Endothelial cell (in vitro differentiated cells): ENCODE measurements at regions not wholly inside any gene's neighbourhood (a gene's known extent, or its start where the extent isn't known, plus 50 kb on each side); places are given as distances from the start of the nearest gene placed in this dataset.
"Not testable (repeated sequence)": the region's sequence is repeated elsewhere in the genome, so short reads cannot be mapped to it uniquely, and the experiment has no call there.

Experiments used
- DNase-seq: peaks from one replicate; pipeline ENCODE4 v3.0.0; 2021; ENCODE audit warnings: low spot score
- H3K27ac Mint-ChIP-seq: one replicate; pipeline ENCODE4 v1.8.0; 2021; ENCODE audit warnings: mixed read lengths, inconsistent platforms; ENCODE audit not compliant: unreplicated experiment
- H3K27me3 Mint-ChIP-seq: one replicate; pipeline ENCODE4 v1.8.0; 2021; ENCODE audit warnings: mild to moderate bottlenecking, moderate library complexity, mixed read lengths, inconsistent platforms; ENCODE audit not compliant: unreplicated experiment
- H3K36me3 Mint-ChIP-seq: one replicate; pipeline ENCODE4 v1.8.0; 2021; ENCODE audit warnings: mild to moderate bottlenecking, low read depth, mixed read lengths, inconsistent platforms; ENCODE audit not compliant: unreplicated experiment
- H3K4me1 Mint-ChIP-seq: one replicate; pipeline ENCODE4 v1.8.0; 2021; ENCODE audit warnings: mild to moderate bottlenecking, mixed read lengths, inconsistent platforms; ENCODE audit not compliant: unreplicated experiment
- H3K4me3 Mint-ChIP-seq: one replicate; pipeline ENCODE4 v1.8.0; 2021; ENCODE audit warnings: mild to moderate bottlenecking, mixed read lengths, inconsistent platforms; ENCODE audit not compliant: unreplicated experiment
- H3K9me3 Mint-ChIP-seq: one replicate; pipeline ENCODE4 v1.8.0; 2021; ENCODE audit warnings: mixed read lengths, inconsistent platforms; ENCODE audit not compliant: unreplicated experiment
- TF ChIP-seq, protein P1 (sequence below): fragments of 200-600 bp; sonication (generic); IDR thresholded peaks from one replicate; pipeline ENCODE4 v1.5.0; 2021; ENCODE audit warnings: antibody characterized with exemption; ENCODE audit not compliant: unreplicated experiment

DNA sequence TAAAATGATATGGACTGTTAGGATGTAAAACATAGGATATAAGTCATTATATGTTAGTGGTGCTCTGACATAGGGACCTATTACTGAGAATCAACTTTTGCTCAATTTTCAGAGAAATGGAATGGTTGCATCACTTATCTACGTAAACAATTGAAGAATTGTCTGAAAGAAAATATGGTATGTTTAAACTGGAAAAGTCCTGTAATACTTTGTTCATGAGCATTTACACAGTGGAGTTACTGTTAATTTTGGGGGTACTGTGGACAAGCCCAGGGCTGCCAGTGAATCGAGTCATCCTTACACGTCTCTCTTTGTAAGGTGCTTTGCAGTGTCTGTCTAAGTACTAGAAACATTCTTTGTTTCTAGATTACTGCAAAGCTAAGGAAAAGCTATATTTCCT, 152.0 kb downstream of the ZNF22 start:
- no peak for DNase-seq
- Mint-ChIP-seq H3K9me3 (no peaks in the 10 kb centered on the region), H3K4me3 (no peak overlapping the region), H3K27me3 (peaks cover 2% of the 10 kb centered on the region), H3K27ac (no peak overlapping the region), H3K36me3 (no peaks in the 10 kb centered on the region), H3K4me1 (no peaks in the 10 kb centered on the region)
- TF ChIP-seq, protein P1, sequence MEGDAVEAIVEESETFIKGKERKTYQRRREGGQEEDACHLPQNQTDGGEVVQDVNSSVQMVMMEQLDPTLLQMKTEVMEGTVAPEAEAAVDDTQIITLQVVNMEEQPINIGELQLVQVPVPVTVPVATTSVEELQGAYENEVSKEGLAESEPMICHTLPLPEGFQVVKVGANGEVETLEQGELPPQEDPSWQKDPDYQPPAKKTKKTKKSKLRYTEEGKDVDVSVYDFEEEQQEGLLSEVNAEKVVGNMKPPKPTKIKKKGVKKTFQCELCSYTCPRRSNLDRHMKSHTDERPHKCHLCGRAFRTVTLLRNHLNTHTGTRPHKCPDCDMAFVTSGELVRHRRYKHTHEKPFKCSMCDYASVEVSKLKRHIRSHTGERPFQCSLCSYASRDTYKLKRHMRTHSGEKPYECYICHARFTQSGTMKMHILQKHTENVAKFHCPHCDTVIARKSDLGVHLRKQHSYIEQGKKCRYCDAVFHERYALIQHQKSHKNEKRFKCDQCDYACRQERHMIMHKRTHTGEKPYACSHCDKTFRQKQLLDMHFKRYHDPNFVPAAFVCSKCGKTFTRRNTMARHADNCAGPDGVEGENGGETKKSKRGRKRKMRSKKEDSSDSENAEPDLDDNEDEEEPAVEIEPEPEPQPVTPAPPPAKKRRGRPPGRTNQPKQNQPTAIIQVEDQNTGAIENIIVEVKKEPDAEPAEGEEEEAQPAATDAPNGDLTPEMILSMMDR = no peak

DNA sequence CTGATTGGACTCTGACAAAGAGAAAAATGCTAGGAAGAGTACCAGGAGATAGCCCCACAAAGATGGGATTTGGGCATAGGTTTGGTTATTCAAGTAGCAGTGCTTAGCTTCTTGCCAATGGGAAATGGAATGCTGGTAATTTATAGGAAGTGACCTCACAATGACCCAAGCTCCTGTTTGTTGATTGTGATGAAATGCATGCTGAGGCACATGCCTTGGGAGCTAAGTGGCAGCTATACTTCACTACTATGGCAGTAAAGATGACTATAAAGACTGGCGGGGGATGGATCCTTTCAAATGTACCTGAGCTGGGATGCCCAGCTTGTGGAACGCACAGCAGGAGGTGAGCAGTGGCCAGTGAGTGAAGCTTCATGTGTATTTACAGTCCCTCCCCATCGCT, 153.8 kb downstream of the ZNF22 start:
- no peaks in the 10 kb centered on the region for H3K9me3 Mint-ChIP-seq
- no peak overlapping the region for H3K27ac Mint-ChIP-seq
- no peak for DNase-seq
- H3K4me3 Mint-ChIP-seq = no peak overlapping the region
- no peaks in the 10 kb centered on the region for H3K4me1 Mint-ChIP-seq
- TF ChIP-seq, protein P1 = no peak
- peaks cover 2% of the 10 kb centered on the region for H3K27me3 Mint-ChIP-seq
- H3K36me3 Mint-ChIP-seq = no peaks in the 10 kb centered on the region

DNA sequence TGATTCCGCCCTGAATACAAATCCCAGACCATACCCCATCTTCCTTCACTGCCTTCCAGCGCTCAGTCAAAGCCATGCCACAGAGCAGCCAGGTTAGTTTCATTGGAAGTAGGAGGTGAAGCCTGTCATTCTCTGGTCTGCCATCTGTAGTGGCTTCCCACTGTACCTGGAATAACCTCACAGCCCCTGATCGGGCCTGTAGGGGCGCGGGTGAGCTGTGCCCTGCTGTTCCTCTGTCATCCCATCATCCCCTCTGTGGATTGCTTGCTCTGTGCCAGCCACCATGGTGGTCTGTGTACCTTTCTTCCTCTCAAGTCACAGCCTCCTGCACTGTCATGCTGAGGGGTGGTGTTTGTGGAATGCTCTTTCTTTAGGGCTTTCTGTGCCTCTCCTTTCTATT, 155.1 kb downstream of the ZNF22 start:
- Mint-ChIP-seq H3K36me3 (no peaks in the 10 kb centered on the region), H3K4me3 (no peak overlapping the region), H3K4me1 (no peaks in the 10 kb centered on the region), H3K9me3 (no peaks in the 10 kb centered on the region), H3K27ac (no peak overlapping the region), H3K27me3 (no peaks in the 10 kb centered on the region)
- no peak for DNase-seq
- TF ChIP-seq, protein P1 = no peak

DNA sequence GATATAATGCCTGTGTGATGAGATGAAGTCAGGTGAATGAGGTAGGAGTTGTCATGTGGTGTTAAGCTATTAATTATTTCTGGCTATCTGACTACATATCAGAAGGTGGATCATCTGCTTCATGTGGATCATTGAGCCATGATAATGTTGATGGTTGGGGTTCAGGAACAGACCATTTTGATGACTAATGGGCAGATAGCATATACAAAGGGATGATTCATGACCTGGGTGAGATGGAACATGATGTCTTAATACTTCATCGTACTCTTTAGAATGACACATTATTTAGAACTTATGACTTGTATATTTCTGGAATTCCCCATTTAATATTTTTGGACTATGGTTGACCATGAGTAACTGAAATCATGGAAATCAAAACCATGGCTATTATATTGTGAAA, 155.1 kb downstream of the OR13A1 start:
- no peak for DNase-seq
- Mint-ChIP-seq H3K4me1 (no peaks in the 10 kb centered on the region), H3K27ac (no peak overlapping the region), H3K9me3 (no peaks in the 10 kb centered on the region), H3K4me3 (no peak overlapping the region), H3K27me3 (no peaks in the 10 kb centered on the region), H3K36me3 (no peaks in the 10 kb centered on the region)
- TF ChIP-seq, protein P1 = no peak

DNA sequence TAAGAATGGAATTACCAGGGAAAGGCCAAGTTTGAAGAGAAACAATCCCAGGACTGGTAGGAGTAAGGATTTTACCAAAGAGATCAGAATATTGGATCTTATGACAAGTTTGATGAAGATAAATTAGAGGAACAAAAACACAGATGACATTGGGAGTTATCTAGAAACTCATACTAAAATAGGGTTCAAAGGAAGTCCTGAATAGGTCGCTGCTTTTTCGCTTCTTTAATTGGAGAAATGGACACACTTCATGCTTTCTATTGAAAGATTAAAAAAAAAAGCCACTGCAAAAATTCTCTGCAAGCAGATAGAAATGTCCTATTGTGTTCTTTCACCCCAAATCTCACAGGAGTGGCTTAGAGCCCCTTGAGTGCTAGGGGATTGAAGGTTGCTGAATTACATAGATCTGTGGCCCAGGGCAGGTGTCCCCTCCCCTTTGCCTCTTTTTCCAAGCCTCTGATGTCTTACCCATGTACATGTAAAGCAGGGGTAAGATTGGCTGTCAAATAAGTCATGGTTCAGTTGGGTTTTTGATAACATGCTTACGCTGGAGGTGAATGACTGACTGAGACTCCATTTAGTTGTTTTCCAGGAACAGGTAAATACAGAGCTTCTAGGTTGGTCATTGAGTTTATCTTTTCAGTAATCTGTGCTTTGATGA, 152.0 kb downstream of the OR13A1 start:
- H3K4me1 Mint-ChIP-seq = no peaks in the 10 kb centered on the region
- H3K9me3 Mint-ChIP-seq = no peaks in the 10 kb centered on the region
- H3K27ac Mint-ChIP-seq = no peak overlapping the region
- H3K4me3 Mint-ChIP-seq = no peak overlapping the region
- no peaks in the 10 kb centered on the region for H3K36me3 Mint-ChIP-seq
- H3K27me3 Mint-ChIP-seq = no peaks in the 10 kb centered on the region
- TF ChIP-seq, protein P1 = no peak
- no peak for DNase-seq

DNA sequence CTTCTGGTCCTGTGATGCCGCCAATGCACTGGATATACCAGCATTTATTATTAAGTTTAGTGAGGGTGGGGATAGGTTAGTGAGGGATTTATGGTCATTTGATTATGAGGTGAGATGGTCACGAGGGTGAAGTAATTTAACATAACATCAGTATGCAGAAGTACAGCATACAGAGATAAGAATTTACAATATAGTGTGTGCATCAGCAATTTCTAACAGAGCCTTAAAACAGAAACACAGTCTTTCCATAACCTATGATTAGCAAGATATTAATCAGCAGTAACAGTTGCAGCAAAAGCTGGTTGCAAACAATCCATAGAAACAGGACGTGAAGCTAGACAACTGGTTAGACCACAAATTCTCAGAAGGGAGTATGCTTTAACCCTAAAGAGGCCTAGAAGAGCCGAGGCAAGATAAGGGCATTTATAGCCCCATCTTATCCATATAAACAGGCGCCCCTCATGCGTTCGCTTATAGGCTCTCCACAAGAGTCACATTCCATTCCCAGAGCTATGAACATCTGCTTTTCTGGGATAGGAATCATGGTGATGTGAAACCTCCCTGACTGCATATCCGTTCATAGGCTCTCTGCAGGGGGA, 139.8 kb downstream of the OR13A1 start:
- not testable (repeated sequence) for H3K27me3 Mint-ChIP-seq, H3K4me3 Mint-ChIP-seq, DNase-seq, H3K9me3 Mint-ChIP-seq, H3K4me1 Mint-ChIP-seq, H3K36me3 Mint-ChIP-seq, H3K27ac Mint-ChIP-seq
